ENCODE measurements at regions not wholly inside any gene's neighbourhood (a gene's known extent, or its start where the extent isn't known, plus 50 kb on each side); places are given as distances from the start of the nearest gene placed in this dataset.

DNA sequence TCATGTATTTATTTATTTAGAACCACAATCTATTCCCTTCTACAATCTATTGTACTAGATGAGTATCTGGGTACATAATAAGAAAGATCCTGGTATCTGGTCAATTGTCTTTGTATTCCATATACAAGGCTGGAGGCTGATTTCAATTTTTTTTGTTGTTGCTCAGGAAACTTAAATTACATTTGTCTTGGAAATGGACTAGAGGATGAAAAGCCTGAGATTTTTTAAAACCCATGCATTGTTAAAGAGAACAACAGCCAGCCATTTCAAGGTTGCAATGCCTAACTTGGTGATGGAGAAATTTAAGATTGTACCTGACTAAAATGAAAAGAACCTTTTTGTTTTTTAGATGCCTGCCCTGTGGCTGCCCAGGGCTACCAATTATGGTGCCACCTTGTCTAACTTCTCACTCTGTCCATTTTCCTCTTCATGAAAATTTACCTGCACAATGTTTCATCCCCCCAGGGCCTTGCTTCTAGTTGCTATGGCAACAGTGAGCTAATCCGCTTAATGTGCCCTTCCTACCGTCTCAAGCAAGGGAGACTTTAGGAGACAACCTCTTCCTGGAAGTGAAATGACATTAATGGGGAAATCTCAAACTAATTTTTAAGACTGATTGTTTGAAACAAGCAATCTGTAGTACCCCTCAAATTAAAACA, 203.7 kb upstream of the PHYHIPL start (continued):
- TF ChIP-seq, protein P1, sequence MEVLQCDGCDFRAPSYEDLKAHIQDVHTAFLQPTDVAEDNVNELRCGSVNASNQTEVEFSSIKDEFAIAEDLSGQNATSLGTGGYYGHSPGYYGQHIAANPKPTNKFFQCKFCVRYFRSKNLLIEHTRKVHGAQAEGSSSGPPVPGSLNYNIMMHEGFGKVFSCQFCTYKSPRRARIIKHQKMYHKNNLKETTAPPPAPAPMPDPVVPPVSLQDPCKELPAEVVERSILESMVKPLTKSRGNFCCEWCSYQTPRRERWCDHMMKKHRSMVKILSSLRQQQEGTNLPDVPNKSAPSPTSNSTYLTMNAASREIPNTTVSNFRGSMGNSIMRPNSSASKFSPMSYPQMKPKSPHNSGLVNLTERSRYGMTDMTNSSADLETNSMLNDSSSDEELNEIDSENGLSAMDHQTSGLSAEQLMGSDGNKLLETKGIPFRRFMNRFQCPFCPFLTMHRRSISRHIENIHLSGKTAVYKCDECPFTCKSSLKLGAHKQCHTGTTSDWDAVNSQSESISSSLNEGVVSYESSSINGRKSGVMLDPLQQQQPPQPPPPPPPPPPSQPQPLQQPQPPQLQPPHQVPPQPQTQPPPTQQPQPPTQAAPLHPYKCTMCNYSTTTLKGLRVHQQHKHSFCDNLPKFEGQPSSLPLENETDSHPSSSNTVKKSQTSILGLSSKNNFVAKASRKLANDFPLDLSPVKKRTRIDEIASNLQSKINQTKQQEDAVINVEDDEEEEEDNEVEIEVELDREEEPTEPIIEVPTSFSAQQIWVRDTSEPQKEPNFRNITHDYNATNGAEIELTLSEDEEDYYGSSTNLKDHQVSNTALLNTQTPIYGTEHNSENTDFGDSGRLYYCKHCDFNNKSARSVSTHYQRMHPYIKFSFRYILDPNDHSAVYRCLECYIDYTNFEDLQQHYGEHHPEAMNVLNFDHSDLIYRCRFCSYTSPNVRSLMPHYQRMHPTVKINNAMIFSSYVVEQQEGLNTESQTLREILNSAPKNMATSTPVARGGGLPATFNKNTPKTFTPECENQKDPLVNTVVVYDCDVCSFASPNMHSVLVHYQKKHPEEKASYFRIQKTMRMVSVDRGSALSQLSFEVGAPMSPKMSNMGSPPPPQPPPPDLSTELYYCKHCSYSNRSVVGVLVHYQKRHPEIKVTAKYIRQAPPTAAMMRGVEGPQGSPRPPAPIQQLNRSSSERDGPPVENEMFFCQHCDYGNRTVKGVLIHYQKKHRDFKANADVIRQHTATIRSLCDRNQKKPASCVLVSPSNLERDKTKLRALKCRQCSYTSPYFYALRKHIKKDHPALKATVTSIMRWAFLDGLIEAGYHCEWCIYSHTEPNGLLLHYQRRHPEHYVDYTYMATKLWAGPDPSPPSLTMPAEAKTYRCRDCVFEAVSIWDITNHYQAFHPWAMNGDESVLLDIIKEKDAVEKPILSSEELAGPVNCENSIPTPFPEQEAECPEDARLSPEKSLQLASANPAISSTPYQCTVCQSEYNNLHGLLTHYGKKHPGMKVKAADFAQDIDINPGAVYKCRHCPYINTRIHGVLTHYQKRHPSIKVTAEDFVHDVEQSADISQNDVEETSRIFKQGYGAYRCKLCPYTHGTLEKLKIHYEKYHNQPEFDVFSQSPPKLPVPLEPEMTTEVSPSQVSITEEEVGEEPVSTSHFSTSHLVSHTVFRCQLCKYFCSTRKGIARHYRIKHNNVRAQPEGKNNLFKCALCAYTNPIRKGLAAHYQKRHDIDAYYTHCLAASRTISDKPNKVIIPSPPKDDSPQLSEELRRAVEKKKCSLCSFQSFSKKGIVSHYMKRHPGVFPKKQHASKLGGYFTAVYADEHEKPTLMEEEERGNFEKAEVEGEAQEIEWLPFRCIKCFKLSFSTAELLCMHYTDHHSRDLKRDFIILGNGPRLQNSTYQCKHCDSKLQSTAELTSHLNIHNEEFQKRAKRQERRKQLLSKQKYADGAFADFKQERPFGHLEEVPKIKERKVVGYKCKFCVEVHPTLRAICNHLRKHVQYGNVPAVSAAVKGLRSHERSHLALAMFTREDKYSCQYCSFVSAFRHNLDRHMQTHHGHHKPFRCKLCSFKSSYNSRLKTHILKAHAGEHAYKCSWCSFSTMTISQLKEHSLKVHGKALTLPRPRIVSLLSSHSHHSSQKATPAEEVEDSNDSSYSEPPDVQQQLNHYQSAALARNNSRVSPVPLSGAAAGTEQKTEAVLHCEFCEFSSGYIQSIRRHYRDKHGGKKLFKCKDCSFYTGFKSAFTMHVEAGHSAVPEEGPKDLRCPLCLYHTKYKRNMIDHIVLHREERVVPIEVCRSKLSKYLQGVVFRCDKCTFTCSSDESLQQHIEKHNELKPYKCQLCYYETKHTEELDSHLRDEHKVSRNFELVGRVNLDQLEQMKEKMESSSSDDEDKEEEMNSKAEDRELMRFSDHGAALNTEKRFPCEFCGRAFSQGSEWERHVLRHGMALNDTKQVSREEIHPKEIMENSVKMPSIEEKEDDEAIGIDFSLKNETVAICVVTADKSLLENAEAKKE (CRISPR knock-in tag; IDR thresholded peaks at IDR 0.05): no peak
- TF ChIP-seq EZH2phosphoT487 (IDR thresholded peaks at IDR 0.05; ENCODE audit: unreplicated experiment): no peak
- no peak for TF ChIP-seq JUNB (IDR thresholded peaks at IDR 0.05; ENCODE audit: unreplicated experiment)
- no peak for TF ChIP-seq STAT1 (IDR thresholded peaks at IDR 0.05; ENCODE audit: unreplicated experiment)
- TF ChIP-seq, protein P2, sequence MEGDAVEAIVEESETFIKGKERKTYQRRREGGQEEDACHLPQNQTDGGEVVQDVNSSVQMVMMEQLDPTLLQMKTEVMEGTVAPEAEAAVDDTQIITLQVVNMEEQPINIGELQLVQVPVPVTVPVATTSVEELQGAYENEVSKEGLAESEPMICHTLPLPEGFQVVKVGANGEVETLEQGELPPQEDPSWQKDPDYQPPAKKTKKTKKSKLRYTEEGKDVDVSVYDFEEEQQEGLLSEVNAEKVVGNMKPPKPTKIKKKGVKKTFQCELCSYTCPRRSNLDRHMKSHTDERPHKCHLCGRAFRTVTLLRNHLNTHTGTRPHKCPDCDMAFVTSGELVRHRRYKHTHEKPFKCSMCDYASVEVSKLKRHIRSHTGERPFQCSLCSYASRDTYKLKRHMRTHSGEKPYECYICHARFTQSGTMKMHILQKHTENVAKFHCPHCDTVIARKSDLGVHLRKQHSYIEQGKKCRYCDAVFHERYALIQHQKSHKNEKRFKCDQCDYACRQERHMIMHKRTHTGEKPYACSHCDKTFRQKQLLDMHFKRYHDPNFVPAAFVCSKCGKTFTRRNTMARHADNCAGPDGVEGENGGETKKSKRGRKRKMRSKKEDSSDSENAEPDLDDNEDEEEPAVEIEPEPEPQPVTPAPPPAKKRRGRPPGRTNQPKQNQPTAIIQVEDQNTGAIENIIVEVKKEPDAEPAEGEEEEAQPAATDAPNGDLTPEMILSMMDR (conservative IDR thresholded peaks at IDR 0.05; ENCODE audit: low read depth in 2 of 2): no peak

DNA sequence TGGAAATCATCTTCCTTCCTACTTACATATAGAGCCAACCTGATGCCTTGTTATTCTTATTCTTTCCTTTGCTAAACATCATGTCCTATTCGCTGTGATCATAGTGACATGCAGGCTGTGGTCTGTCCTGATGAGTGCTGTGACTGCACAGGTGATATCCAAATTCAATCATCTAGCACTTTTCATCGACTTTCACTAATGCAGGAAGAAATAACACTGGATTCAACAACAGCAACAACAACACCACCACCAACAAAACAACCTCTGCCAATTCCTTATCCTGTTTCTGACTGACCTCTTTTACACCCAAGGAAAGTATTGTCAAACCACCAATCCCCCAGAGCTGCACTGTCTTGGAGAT, 203.2 kb upstream of the PHYHIPL start:
- DNase-seq (ENCODE audit: low spot score) (no peak), ATAC-seq (no peak)
- no peaks in the 10 kb centered on the region for H3K79me2 ChIP-seq (replicated peaks; ENCODE audit: insufficient read depth)
- H3K36me3 ChIP-seq (ENCODE audit: insufficient read depth): no peaks in the 10 kb centered on the region
- no peak overlapping the region for H2AFZ ChIP-seq
- Mint-ChIP-seq H3K27ac (no peak overlapping the region), H3K36me3 (ENCODE audit: low read depth) (no peaks in the 10 kb centered on the region; the same call in 2 of the 3 replicates), H3K4me3 (no peak overlapping the region), H3K4me1 (peaks cover 24% of the 10 kb centered on the region), H3K9me3 (peaks cover 2% of the 10 kb centered on the region; the same call in 1 of the 3 replicates), H3K27me3 (ENCODE audit: insufficient read depth, low read depth, poor library complexity) (peaks cover 6% of the 10 kb centered on the region)
- peaks cover 19% of the 10 kb centered on the region for H3K4me1 ChIP-seq (ENCODE audit: insufficient read depth)
- no peaks in the 10 kb centered on the region for H3F3A ChIP-seq (replicated peaks; ENCODE audit: low read depth)
- H3K27me3 ChIP-seq (ENCODE audit: insufficient read depth): no peaks in the 10 kb centered on the region
- no peak overlapping the region for H3K27ac ChIP-seq (ENCODE audit: low read depth)
- no peaks in the 10 kb centered on the region for H3K9me2 ChIP-seq (ENCODE audit: insufficient read depth)
- TF ChIP-seq ZNF331 (CRISPR knock-in tag; IDR thresholded peaks at IDR 0.05; ENCODE audit: low read depth): no peak
- no peak for TF ChIP-seq CREB1 (CRISPR knock-in tag; IDR thresholded peaks at IDR 0.05; ENCODE audit: low read depth)
- TF ChIP-seq EZH2phosphoT487 (IDR thresholded peaks at IDR 0.05; ENCODE audit: unreplicated experiment): no peak
- TF ChIP-seq ZNF114 (CRISPR knock-in tag; IDR thresholded peaks at IDR 0.05): no peak
- TF ChIP-seq, protein P3, sequence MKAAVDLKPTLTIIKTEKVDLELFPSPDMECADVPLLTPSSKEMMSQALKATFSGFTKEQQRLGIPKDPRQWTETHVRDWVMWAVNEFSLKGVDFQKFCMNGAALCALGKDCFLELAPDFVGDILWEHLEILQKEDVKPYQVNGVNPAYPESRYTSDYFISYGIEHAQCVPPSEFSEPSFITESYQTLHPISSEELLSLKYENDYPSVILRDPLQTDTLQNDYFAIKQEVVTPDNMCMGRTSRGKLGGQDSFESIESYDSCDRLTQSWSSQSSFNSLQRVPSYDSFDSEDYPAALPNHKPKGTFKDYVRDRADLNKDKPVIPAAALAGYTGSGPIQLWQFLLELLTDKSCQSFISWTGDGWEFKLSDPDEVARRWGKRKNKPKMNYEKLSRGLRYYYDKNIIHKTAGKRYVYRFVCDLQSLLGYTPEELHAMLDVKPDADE (IDR thresholded peaks at IDR 0.05): no peak
- no peak for TF ChIP-seq NANOG (IDR thresholded peaks at IDR 0.05; ENCODE audit: borderline replicate concordance)
- no peak for TF ChIP-seq STAT1 (IDR thresholded peaks at IDR 0.05; ENCODE audit: unreplicated experiment)
- H4K20me1 ChIP-seq (replicated peaks; ENCODE audit: insufficient read depth): no peaks in the 10 kb centered on the region
- H3K4me2 ChIP-seq: no peak overlapping the region
- no peak overlapping the region for H3K4me3 ChIP-seq

All from GM23338 (cell line).